ENCODE measurements at regions not wholly inside any gene's neighbourhood (a gene's known extent, or its start where the extent isn't known, plus 50 kb on each side); places are given as distances from the start of the nearest gene placed in this dataset.
"Not testable (repeated sequence)": the region's sequence is repeated elsewhere in the genome, so short reads cannot be mapped to it uniquely, and the experiment has no call there.

DNA sequence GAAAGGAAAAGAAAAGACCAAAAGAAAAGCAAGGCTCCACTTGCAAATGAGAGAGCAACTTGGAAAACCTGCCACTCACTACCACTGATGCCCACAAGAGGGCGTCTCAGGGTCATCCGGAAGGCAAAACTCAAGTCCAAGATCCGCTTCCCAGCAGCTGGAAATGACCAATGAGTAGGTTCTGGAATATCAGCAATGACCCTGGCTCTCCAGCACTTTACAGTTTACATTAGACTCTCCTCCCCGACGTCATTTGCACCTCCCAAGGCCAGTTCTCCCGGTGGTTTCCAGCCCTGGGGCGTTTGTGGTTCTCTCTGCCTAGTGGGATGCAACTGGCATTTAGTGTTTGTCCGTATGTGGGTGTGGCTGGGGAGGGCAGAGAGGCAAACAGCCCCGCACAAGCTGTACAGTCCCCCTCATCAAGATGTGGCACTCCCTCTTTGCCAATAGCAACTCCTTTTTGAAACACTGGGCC is 193.8 kb upstream of the ZNF618 start:
- H3K4me3 ChIP-seq: peak overlapping the region in 1 of 8 donors; percentile 24
- peak overlapping the region in 6 of 8 donors; percentile 38 to 55 (median 48) for H3K27ac ChIP-seq
- no peaks in the 10 kb centered on the region for H3K36me3 ChIP-seq
- H3K9me3 ChIP-seq: peaks cover 0 to 12% (median 0%) of the 10 kb centered on the region in 8 donors
- peaks cover 0 to 31% (median under 1%) of the 10 kb centered on the region in 7 donors for H3K27me3 ChIP-seq (replicated peaks in 1 of 7)
- intact Hi-C loops (cut with DNase I; ENCODE audit: low total_unique reads): no loop called here
- WGBS, 5 donors: 7 to 34% (median 15%) methylated on average over 4 to 9 of the region's 9 CpGs
- H3K4me1 ChIP-seq: peaks cover 0 to 19% (median 12%) of the 10 kb centered on the region in 6 donors
- TF ChIP-seq POLR2A (IDR thresholded peaks at IDR 0.05): no peak
- TF ChIP-seq, protein P1, sequence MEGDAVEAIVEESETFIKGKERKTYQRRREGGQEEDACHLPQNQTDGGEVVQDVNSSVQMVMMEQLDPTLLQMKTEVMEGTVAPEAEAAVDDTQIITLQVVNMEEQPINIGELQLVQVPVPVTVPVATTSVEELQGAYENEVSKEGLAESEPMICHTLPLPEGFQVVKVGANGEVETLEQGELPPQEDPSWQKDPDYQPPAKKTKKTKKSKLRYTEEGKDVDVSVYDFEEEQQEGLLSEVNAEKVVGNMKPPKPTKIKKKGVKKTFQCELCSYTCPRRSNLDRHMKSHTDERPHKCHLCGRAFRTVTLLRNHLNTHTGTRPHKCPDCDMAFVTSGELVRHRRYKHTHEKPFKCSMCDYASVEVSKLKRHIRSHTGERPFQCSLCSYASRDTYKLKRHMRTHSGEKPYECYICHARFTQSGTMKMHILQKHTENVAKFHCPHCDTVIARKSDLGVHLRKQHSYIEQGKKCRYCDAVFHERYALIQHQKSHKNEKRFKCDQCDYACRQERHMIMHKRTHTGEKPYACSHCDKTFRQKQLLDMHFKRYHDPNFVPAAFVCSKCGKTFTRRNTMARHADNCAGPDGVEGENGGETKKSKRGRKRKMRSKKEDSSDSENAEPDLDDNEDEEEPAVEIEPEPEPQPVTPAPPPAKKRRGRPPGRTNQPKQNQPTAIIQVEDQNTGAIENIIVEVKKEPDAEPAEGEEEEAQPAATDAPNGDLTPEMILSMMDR (IDR thresholded peaks at IDR 0.05 in 8 of 11, conservative IDR thresholded peaks at IDR 0.05 in 3 of 11): peak; percentile 63 to 87 (median 79)
- no peak for DNase-seq

DNA sequence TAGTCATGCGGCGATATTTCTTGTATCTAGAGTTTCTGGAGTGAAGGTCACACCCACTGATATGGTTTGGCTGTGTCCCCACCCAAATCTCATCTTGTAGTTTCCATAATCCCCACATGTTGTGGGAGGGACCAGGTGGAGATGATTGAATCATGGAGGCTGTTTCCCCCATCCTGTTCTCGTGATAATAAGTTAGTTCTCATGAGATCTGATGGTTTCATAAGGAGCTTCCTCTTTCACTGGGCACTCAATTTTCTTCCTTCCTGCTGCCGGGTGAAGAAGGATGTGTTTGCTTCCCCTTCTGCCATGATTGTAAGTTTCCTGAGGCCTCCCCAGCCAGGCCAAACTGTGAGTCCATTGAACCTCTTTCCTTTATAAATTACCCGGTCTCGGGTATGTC is 190.5 kb upstream of the ZNF618 start:
- H3K36me3 ChIP-seq; DNase-seq; H3K27ac ChIP-seq; H3K4me3 ChIP-seq; intact Hi-C loops (cut with DNase I; ENCODE audit: low total_unique reads): not testable (repeated sequence)
- Histone ChIP-seq H3K27me3 (replicated peaks in 1 of 7) (peaks cover 0 to 31% (median 12%) of the 10 kb centered on the region in 7 donors), H3K4me1 (peaks cover 2 to 30% (median 17%) of the 10 kb centered on the region in 6 donors), H3K9me3 (peaks cover 0 to 12% (median 0%) of the 10 kb centered on the region in 8 donors)
- WGBS, 5 donors: 45 to 63% (median 56%) methylated on average over 6 of the region's 6 CpGs

DNA sequence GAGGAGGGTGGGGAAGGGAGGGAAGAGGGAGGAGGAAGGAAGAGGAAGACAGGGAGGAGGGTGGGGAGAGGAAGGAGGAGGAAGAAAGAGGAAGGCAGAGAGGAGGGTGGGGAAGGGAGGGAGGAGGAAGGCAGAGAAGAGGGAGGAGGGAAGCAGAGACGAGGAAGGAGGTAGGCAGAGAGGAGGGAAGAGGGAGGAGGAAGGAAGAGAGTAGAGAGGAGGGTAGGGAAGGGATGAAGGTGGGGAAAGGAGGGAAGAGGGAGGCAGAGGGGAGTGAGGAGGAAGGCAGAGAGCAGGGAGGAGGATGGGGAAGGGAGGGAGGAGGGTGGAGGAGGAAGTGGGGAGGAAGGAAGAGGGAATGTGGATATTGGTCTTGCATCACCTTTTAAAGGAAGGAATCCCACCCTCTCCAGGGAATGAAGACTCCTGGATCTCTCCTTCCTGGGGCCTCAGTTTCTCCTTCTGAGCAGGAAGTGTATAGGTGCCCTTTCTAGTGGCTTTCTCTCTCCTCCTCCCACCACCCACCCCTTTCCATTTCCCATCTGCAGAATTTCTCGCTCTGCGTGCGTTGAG is 188.9 kb upstream of the ZNF618 start:
- intact Hi-C loops (cut with DNase I; ENCODE audit: low total_unique reads): no loop called here

DNA sequence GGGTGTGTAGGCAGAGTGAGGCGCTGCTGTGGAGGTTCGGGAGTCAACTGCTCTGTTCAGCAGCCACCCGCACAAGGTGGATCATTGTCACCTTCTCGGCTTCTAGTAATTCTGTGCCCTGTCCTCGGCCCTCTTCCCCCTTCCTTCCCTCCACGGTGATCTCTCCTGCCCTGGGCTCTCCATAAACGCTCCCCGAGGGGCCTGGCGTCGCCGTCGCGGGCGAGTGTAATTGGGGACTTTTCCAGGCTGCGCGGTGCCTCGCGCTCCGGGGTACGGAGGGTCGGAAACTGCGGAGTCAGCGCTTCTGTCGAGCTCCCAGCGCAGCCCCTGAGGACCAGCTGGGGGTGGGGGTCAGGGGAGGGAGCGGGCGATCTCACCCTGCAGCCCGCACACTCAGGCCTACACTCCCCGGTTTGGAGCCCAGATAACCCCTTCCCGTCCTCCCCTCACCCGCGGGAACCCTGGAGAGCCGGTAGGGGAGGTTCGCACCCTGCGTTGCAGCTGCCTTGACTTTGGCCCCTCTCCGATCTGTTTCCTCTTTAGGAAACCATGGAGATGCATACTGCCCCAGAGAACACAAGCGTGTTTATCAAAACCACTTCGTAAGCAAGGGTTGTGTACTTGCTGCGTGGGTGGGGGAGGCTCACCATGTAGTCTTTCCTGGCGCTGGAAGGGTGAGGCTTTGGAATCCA is 188.3 kb upstream of the ZNF618 start:
- peaks cover 0 to 43% (median 12%) of the 10 kb centered on the region in 7 donors for H3K27me3 ChIP-seq (replicated peaks in 1 of 7)
- H3K4me1 ChIP-seq: peaks cover 0 to 16% (median 8%) of the 10 kb centered on the region in 6 donors
- no peaks in the 10 kb centered on the region for H3K36me3 ChIP-seq
- no peak for TF ChIP-seq POLR2A (IDR thresholded peaks at IDR 0.05)
- DNase-seq: no peak
- intact Hi-C loops (cut with DNase I; ENCODE audit: low total_unique reads): no loop called here
- H3K9me3 ChIP-seq: peaks cover 0 to 12% (median 0%) of the 10 kb centered on the region in 8 donors
- 7 to 13% (median 9%) methylated on average over 32 to 40 of the region's 40 CpGs for WGBS, 5 donors
- H3K4me3 ChIP-seq: peak overlapping the region in 2 of 8 donors; percentile 17 to 38
- H3K27ac ChIP-seq: no peak overlapping the region

More for the DNA sequence above, 188.9 kb upstream of the ZNF618 start:
- Histone ChIP-seq H3K4me1 (peaks cover 2 to 22% (median 12%) of the 10 kb centered on the region in 6 donors), H3K4me3 (peak overlapping the region in 2 of 8 donors; percentile 17 to 38), H3K9me3 (peaks cover 0 to 12% (median 0%) of the 10 kb centered on the region in 8 donors), H3K27ac (no peak overlapping the region), H3K36me3 (no peaks in the 10 kb centered on the region), H3K27me3 (replicated peaks in 1 of 7) (peaks cover 0 to 38% (median 12%) of the 10 kb centered on the region in 7 donors)
- DNase-seq: no peak
- 14 to 25% (median 18%) methylated on average over 4 of the region's 4 CpGs for WGBS, 5 donors
- TF ChIP-seq POLR2AphosphoS5 (IDR thresholded peaks at IDR 0.05) (no peak), POLR2A (IDR thresholded peaks at IDR 0.05) (no peak)
- TF ChIP-seq, protein P1 (IDR thresholded peaks at IDR 0.05 in 8 of 11, conservative IDR thresholded peaks at IDR 0.05 in 3 of 11): no peak

Measured in spleen (tissue), 11 donors.